GM20000 (cell line): ENCODE measurements at regions not wholly inside any gene's neighbourhood (a gene's known extent, or its start where the extent isn't known, plus 50 kb on each side); places are given as distances from the start of the nearest gene placed in this dataset.
"Not testable (repeated sequence)": the region's sequence is repeated elsewhere in the genome, so short reads cannot be mapped to it uniquely, and the experiment has no call there.

ENCODE experiments used
- DNase-seq: peaks from one replicate; pipeline ENCODE4 v3.0.0; 2012; ENCODE audit warnings: low spot score
- TF ChIP-seq, protein P1 (sequence below): IDR thresholded peaks from 2 replicates; pipeline ENCODE4 v1.5.1; 2012; ENCODE audit warnings: mild to moderate bottlenecking, control low read depth; ENCODE audit errors: extremely low read depth, missing control alignments

- TF ChIP-seq, protein P1, sequence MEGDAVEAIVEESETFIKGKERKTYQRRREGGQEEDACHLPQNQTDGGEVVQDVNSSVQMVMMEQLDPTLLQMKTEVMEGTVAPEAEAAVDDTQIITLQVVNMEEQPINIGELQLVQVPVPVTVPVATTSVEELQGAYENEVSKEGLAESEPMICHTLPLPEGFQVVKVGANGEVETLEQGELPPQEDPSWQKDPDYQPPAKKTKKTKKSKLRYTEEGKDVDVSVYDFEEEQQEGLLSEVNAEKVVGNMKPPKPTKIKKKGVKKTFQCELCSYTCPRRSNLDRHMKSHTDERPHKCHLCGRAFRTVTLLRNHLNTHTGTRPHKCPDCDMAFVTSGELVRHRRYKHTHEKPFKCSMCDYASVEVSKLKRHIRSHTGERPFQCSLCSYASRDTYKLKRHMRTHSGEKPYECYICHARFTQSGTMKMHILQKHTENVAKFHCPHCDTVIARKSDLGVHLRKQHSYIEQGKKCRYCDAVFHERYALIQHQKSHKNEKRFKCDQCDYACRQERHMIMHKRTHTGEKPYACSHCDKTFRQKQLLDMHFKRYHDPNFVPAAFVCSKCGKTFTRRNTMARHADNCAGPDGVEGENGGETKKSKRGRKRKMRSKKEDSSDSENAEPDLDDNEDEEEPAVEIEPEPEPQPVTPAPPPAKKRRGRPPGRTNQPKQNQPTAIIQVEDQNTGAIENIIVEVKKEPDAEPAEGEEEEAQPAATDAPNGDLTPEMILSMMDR, result no peak
- no peak for DNase-seq
Measured at GRCh38 chr13:100787899-100788298, 113.3 kb upstream of the TMTC4 start.

- not testable (repeated sequence) for DNase-seq
Measured at GRCh38 chr13:100776686-100777085, 102.1 kb upstream of the TMTC4 start.

GRCh38 chr13:100773923-100774663, 99.5 kb upstream of the TMTC4 start:
- DNase-seq, result no peak
- TF ChIP-seq, protein P1, result no peak

DNA sequence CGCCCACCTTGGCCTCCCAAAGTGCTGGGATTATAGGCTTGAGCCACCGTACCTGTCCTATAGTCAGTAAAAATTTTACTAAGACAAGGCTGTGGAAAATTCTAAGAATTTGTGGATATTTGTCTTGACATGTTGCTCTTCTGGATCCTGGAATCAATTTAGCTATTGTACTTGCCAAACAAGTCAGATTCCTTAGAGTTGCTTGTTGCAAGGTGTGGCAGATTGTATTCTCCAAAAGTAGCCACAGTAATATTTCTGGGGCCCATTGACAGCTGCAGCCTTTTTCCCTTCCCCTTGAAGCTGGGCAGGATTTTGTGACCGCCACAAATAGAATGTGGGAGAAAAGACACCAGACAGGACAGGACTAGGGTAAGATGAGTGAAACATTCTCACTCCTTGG, 98.8 kb upstream of the TMTC4 start:
- TF ChIP-seq, protein P1, result no peak
- DNase-seq, result no peak

DNA sequence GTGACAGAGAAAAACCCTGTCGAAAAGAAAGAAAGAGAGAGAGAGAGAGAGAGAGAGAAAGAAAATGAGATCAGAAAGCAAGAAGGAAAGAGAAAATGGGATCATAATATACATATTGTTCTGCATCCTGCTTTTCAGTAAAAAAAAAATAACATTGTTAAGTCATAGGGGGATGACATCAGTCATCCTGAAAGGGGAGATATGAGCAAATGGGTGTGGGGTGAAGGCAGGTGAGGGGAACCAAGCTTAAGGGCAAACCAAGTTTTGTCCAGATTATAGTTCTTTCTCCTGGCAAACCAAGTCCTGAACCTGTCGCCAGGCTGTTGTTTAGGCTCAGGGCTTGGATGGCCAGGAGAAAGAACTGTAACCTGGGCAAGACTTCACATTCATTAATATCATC, 92.6 kb upstream of the TMTC4 start:
- TF ChIP-seq, protein P1, result no peak
- DNase-seq, result no peak

GRCh38 chr13:100766570-100766969, 92.0 kb upstream of the TMTC4 start:
- not testable (repeated sequence) for DNase-seq

- no peak for DNase-seq
- TF ChIP-seq, protein P1, result no peak
Measured at GRCh38 chr13:100764937-100765336, 90.3 kb upstream of the TMTC4 start.

DNA sequence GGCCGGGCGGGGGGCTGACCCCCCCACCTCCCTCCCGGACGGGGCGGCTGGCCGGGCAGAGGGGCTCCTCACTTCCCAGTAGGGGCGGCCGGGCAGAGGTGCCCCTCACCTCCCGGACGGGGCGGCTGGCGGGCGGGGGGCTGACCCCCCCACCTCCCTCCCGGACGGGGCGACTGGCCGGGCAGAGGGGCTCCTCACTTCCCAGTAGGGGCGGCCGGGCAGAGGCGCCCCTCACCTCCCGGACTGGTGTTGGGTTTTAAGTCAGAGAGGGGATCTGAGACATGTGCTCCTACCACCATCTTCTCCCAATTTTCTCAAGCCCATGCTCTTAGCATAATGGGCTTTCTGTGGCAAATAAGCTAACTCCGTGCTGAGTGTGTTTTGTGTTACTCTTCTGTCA, 87.5 kb upstream of the TMTC4 start:
- not testable (repeated sequence) for DNase-seq

DNA sequence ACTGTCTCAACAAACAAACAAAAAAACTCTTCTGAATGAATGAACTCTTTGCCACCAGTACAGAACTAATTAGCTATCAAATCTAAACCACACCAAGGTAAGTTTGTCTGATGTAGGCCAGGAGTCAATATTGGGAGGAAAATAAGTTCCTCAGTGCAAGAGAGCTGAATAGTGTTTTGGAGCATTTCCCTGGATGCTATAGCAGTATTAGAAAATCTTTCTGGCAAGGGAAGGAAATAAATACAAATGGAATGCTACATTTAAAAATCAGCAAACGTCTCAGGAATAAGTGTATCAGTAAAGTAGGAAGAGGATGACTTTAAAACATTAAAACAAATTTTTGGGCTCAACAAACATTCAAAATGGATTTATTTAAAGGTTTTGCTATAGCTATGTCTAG, 81.3 kb upstream of the TMTC4 start:
- TF ChIP-seq, protein P1, result no peak
- no peak for DNase-seq
